Loucy (cell line): ENCODE measurements at regions not wholly inside any gene's neighbourhood (a gene's known extent, or its start where the extent isn't known, plus 50 kb on each side); places are given as distances from the start of the nearest gene placed in this dataset.

Source experiments
- H2AFZ ChIP-seq: fragments of 200-600 bp; sonication (generic); 2 replicates; pipeline ENCODE4 v1.6.0; 2016; ENCODE audit warnings: antibody characterized with exemption, mild to moderate bottlenecking, low read length, moderate library complexity
- H3F3A ChIP-seq: fragments of 200-600 bp; 2 replicates; pipeline ENCODE4 v1.6.0; 2016; ENCODE audit warnings: antibody characterized with exemption, low read depth, mild to moderate bottlenecking
- H3K27me3 ChIP-seq: fragments of 200-600 bp; sonication (generic); 2 replicates; pipeline ENCODE4 v1.6.1; 2014; ENCODE audit warnings: low read length, mild to moderate bottlenecking; ENCODE audit not compliant: insufficient read depth, poor library complexity, severe bottlenecking
- H3K36me3 ChIP-seq: fragments of 200-600 bp; sonication (generic); 2 replicates; pipeline ENCODE4 v1.6.1; 2016; ENCODE audit warnings: low read length; ENCODE audit not compliant: insufficient read depth
- H3K4me1 ChIP-seq: fragments of 200-600 bp; sonication (generic); 2 replicates; pipeline ENCODE4 v1.5.1; 2014; ENCODE audit warnings: low read length, mild to moderate bottlenecking; ENCODE audit not compliant: insufficient read depth, poor library complexity, severe bottlenecking
- H3K4me2 ChIP-seq: fragments of 200-600 bp; sonication (generic); 2 replicates; pipeline ENCODE4 v1.6.0; 2014; ENCODE audit warnings: antibody characterized with exemption, low read length, low read depth, mild to moderate bottlenecking; ENCODE audit not compliant: poor library complexity, severe bottlenecking
- H3K4me3 ChIP-seq: fragments of 200-600 bp; sonication (generic); 2 replicates; pipeline ENCODE4 v1.5.1; 2014; ENCODE audit warnings: low read length, mild to moderate bottlenecking, mixed read lengths; ENCODE audit not compliant: poor library complexity, severe bottlenecking
- H3K79me2 ChIP-seq: fragments of 200-600 bp; sonication (generic); 2 replicates; pipeline ENCODE4 v1.6.1; 2014; ENCODE audit warnings: low read length; ENCODE audit not compliant: insufficient read depth
- H3K9ac ChIP-seq: fragments of 200-600 bp; sonication (generic); 2 replicates; pipeline ENCODE4 v1.6.0; 2014; ENCODE audit warnings: mild to moderate bottlenecking, low read depth, low read length, moderate library complexity; ENCODE audit not compliant: poor library complexity, severe bottlenecking
- H3K9me2 ChIP-seq: fragments of 200-600 bp; sonication (generic); replicated peaks from 2 replicates; pipeline ENCODE4 v1.6.1; 2016; ENCODE audit warnings: low read depth, low read length, mixed read lengths
- H3K9me3 ChIP-seq: fragments of 200-600 bp; sonication (generic); 2 replicates; pipeline ENCODE4 v1.6.1; 2014; ENCODE audit warnings: mild to moderate bottlenecking, antibody characterized with exemption, low read length, low read depth; ENCODE audit not compliant: insufficient read depth
- H4K20me1 ChIP-seq: fragments of 200-600 bp; sonication (generic); 2 replicates; pipeline ENCODE4 v1.6.0; 2014; ENCODE audit warnings: antibody characterized with exemption, low read length, mild to moderate bottlenecking; ENCODE audit not compliant: insufficient read depth, poor library complexity, severe bottlenecking
- EZH2phosphoT487 ChIP-seq: fragments of 200-600 bp; IDR thresholded peaks from 2 replicates; pipeline ENCODE4 v1.6.1; 2018; ENCODE audit warnings: antibody characterized with exemption, mild to moderate bottlenecking, moderate library complexity, borderline replicate concordance
- TF ChIP-seq, protein P1 (sequence below): fragments of 200-600 bp; sonication (generic); conservative IDR thresholded peaks from 2 replicates; pipeline ENCODE4 v1.5.1; 2014; ENCODE audit warnings: mild to moderate bottlenecking, antibody characterized with exemption, low read length

DNA sequence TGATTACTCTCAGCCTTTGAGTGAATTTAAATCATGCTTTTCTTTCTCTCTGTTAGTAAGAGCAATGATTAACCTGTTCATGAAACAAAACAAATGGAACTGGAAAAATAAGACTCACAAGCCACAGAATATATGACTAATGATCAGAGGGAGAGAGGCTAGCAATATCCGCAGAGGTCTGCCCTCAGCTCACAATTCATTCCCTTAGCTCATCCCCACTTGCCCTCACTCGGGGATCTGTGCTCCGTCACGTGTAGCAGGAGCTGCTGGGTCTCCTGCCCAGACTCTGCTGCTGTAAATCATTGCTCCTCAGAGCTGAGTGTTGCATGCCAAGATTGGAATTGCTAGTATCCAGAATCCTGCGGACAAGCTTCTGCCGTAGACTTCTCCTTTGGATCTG lies 53.1 kb upstream of the GNG2 start:
- H3K4me2 ChIP-seq: no peak overlapping the region
- no peaks in the 10 kb centered on the region for H3K4me1 ChIP-seq
- TF ChIP-seq, protein P1, sequence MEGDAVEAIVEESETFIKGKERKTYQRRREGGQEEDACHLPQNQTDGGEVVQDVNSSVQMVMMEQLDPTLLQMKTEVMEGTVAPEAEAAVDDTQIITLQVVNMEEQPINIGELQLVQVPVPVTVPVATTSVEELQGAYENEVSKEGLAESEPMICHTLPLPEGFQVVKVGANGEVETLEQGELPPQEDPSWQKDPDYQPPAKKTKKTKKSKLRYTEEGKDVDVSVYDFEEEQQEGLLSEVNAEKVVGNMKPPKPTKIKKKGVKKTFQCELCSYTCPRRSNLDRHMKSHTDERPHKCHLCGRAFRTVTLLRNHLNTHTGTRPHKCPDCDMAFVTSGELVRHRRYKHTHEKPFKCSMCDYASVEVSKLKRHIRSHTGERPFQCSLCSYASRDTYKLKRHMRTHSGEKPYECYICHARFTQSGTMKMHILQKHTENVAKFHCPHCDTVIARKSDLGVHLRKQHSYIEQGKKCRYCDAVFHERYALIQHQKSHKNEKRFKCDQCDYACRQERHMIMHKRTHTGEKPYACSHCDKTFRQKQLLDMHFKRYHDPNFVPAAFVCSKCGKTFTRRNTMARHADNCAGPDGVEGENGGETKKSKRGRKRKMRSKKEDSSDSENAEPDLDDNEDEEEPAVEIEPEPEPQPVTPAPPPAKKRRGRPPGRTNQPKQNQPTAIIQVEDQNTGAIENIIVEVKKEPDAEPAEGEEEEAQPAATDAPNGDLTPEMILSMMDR: no peak
- TF ChIP-seq EZH2phosphoT487: no peak
- no peaks in the 10 kb centered on the region for H4K20me1 ChIP-seq
- no peaks in the 10 kb centered on the region for H3K79me2 ChIP-seq
- no peaks in the 10 kb centered on the region for H3K9me3 ChIP-seq
- no peak overlapping the region for H3K9ac ChIP-seq
- H3K9me2 ChIP-seq: no peaks in the 10 kb centered on the region
- H3F3A ChIP-seq: no peaks in the 10 kb centered on the region
- H3K27me3 ChIP-seq: no peaks in the 10 kb centered on the region
- no peaks in the 10 kb centered on the region for H3K36me3 ChIP-seq
- H2AFZ ChIP-seq: no peak overlapping the region
- H3K4me3 ChIP-seq: no peak overlapping the region
